KOPT-K1 (cell line): ENCODE measurements at regions not wholly inside any gene's neighbourhood (a gene's known extent, or its start where the extent isn't known, plus 50 kb on each side); places are given as distances from the start of the nearest gene placed in this dataset.

Source experiments
- H3K27ac ChIP-seq: fragments of 200-600 bp; sonication (generic); 2 replicates; pipeline ENCODE4 v1.5.1; 2016; ENCODE audit warnings: antibody characterized with exemption, mild to moderate bottlenecking, low read depth, low read length; ENCODE audit not compliant: poor library complexity, severe bottlenecking
- H3K36me3 ChIP-seq: fragments of 200-600 bp; sonication (generic); 2 replicates; pipeline ENCODE4 v1.5.1; 2017; ENCODE audit warnings: antibody characterized with exemption, mild to moderate bottlenecking, low read length, moderate library complexity; ENCODE audit not compliant: insufficient read depth
- H3K9me3 ChIP-seq: fragments of 200-600 bp; sonication (generic); 2 replicates; pipeline ENCODE4 v1.5.1; 2017; ENCODE audit warnings: antibody characterized with exemption, low read length, mild to moderate bottlenecking; ENCODE audit not compliant: insufficient read depth, poor library complexity, severe bottlenecking

DNA sequence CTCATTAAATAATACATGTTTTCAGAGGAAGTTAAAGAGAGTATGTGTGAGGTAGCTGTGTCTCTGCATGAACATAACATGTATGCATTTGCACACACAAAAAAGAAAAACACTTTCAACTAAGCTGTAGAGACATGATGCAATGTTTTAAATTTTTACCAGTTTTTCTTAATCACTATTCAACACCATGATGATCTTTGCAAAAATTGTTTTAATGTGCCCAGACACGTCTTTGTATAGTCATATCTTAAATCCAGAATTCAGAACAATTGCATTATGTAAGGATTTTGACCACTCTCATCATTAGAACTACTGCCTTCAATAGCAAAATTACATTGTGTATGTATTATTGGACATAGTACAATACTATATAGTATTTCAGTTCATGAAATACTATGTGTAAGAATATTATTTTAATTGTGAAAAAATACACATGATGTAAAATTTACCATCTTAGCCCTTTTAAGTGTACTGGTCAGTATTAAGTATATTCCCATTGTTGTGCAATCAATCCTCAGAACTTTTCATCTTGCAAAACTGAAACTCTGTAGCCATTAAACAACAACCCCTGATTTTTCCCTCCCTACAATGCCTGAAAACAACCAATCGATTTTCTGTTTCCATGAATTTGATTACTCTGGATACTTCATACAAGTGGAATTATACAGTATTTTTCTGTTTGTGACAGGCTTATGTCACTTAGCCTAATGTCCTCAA is 104.5 kb upstream of the ACVR2A start:
- no peak overlapping the region for H3K27ac ChIP-seq
- no peaks in the 10 kb centered on the region for H3K36me3 ChIP-seq
- no peaks in the 10 kb centered on the region for H3K9me3 ChIP-seq

DNA sequence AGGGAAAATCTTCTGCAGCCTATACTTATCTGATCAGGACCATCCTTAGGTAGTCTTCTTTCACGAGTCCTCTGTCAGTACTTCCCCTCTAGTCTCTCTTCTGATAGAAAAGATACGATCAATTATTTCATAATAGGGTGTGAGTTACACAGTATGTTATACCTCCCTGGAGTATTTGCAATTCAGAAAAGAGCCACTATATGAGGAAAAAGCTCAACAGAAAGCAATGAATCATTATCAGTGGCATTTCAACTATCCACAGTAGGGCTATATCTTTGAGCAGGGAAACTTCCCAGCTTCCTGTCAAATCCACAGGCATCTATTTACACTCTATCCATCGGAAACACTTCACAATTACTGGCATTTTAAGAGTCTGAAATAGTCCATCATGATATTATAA is 105.3 kb upstream of the ACVR2A start:
- no peaks in the 10 kb centered on the region for H3K36me3 ChIP-seq
- no peak overlapping the region for H3K27ac ChIP-seq
- H3K9me3 ChIP-seq = no peaks in the 10 kb centered on the region

DNA sequence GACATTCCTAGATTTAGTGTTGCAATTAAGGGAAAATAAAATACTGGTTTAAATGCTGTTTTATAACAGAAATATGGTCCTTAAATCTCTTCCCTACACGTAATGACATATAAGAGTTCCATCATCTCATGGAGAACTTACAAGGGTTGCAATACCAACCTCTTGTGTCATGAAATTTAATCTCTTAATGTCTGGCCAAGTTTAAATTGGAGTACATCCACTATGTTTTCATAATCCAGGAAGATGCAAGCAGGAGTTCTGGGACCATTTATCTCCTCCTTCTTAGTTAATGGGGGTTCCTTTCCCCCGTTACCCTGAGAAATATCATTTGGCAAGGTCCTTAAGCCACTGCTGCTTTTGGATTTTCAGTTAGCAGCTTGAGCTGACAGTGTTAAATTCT is 126.0 kb upstream of the ACVR2A start:
- no peaks in the 10 kb centered on the region for H3K9me3 ChIP-seq
- no peak overlapping the region for H3K27ac ChIP-seq
- H3K36me3 ChIP-seq = no peaks in the 10 kb centered on the region

DNA sequence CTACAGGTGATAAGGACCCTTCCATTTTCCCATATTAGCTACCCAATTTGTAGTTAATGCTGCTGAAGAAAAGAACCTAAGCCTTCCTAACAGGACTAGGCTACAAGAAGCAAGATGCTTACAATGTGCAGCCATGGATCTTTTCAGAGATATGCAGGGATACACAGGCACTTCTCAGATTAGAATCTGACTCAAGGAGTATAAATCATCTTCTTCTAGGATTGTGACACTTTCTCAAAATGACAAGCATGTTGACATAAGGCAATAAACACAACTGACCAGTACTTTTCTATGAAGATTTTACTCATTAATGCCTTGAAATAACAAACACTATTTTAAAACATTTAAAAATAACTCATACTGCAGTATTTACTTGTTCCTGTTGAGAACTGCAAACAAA is 127.9 kb upstream of the ACVR2A start:
- H3K36me3 ChIP-seq = no peaks in the 10 kb centered on the region
- no peak overlapping the region for H3K27ac ChIP-seq
- no peaks in the 10 kb centered on the region for H3K9me3 ChIP-seq

DNA sequence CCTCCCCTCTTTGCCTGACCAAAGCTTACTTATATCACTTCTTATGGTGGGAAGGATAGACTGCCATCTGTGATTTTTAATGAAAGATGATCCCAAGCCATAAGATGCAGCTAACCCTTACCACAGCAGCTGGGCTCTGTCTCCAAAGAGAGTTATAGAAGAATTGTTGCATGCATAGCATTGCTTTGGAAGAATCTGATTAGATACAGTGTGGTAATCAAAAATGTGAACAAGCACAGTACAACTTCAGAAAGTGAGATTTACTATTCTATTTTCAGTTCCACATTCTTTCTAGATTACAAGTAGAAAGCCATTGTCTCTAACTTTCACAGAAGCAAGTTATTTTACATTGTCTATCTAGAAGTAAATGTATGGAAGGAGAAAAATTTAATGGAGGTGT is 129.0 kb upstream of the ACVR2A start:
- Histone ChIP-seq H3K9me3 (no peaks in the 10 kb centered on the region), H3K36me3 (no peaks in the 10 kb centered on the region), H3K27ac (no peak overlapping the region)

DNA sequence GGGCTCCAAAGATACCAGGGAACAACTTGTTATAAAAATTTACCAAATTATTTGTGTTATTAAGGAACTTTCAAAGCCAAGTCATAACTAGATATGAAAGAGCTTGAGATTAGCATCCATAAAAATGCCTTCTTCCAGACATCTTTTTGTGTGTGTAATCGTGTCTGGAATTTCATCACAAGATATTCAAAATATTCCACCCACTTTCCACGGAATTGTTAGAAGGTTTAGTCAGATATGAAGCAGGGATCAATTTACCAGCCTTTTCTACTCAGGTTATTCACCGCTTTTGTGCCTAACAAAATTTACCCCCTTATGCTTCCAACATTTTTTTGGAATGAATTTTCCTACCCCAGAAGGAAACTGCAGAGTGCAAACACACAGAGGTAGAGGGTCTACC is 130.2 kb upstream of the ACVR2A start:
- H3K36me3 ChIP-seq = no peaks in the 10 kb centered on the region
- no peak overlapping the region for H3K27ac ChIP-seq
- no peaks in the 10 kb centered on the region for H3K9me3 ChIP-seq

DNA sequence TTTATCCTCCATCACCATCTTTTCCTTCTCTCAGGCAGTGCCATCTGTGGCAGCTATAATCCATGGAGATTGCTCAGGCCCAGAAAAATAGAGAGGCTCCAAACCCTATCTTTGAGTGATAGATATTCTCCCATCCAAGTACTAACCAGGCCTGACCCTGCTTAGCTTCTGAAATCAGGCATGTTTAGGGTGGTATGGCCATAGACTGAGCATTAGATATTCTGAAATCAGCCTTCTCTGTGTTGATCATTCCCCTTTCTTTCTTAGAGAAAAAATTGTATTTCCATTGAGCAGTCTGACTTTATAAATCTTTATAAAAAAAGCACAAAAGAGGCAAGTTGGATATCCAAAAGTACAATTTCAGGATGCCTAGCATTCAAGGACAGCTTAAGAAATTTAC is 131.5 kb upstream of the ACVR2A start:
- H3K36me3 ChIP-seq = no peaks in the 10 kb centered on the region
- no peak overlapping the region for H3K27ac ChIP-seq
- no peaks in the 10 kb centered on the region for H3K9me3 ChIP-seq

DNA sequence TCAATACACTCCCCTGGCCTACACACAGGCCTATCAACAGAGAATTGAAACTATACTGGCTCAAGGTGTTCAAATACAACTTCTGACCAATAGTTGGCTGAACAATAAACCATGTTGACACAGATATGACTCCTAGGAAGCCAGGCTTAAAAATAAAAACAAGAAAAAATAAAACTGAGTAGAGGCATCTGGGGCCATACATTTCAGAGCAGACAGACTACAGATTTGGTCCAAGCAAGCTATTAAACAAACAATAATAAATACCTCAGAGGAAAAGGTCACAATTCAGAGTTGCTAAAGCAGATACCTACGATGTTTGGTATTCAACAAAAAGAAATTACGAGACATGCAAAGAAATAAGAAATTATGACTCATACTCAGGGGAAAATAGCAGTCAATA is 132.8 kb upstream of the ACVR2A start:
- Histone ChIP-seq H3K9me3 (no peaks in the 10 kb centered on the region), H3K36me3 (no peaks in the 10 kb centered on the region), H3K27ac (no peak overlapping the region)

DNA sequence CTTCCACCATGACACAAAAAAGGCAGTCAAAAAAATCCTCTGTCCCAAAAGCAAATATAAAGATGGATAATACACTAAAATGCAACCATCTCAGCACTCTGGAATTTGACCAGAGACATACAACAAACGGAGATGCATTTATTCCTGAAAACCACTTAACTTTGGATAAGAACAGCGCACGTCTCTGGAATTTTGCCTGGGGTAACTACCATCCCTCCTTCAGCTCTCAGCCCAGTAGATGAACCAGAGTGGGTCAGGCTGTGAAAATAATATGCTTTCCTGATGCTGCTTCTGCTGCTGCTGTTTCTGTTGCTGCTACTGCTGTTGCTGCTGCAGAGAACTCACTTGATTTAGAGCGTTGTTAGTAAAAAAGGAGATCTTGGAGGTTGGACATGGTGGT is 133.8 kb upstream of the ACVR2A start:
- Histone ChIP-seq H3K27ac (no peak overlapping the region), H3K36me3 (no peaks in the 10 kb centered on the region)

DNA sequence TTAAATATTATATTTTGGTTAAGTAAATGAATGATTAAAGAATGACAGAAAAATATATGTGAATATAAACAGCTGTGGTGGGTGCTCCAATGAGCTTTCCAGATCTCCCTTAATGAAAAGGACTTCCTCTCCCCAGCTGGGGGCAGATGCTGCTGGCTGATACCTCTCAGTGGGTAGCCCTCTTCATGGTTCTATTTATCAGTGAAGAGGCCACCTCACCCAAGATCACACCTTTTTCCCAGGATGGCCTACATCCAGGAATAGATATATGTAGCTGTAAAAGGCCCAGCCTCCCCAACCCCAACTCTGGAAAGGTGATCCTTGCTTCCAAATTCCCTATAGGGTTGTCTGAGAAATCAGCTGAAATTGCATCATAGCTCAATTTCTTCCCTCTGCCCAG is 135.2 kb upstream of the ACVR2A start:
- Histone ChIP-seq H3K36me3 (no peaks in the 10 kb centered on the region), H3K27ac (no peak overlapping the region), H3K9me3 (no peaks in the 10 kb centered on the region)

More for the DNA sequence above, 133.8 kb upstream of the ACVR2A start:
- H3K9me3 ChIP-seq = no peaks in the 10 kb centered on the region

DNA sequence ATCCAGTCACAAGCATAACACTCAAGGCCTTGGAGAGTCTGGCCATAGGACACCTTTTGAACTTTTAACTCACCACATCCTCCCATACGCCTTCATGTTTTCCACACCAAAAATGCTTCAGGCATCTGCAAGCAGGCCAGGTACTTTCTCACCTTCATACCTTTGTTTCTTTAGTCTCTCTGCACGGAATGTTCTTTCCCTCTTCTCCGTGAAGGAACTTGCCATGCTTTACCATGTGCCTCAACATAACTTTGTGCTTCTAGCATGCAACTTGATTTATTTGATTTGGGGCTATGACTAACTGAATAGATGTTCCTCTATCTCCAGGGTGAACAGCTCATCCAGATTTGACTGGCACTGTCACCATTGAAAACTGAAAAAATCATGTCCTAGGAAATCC is 141.7 kb upstream of the ACVR2A start:
- Histone ChIP-seq H3K9me3 (no peaks in the 10 kb centered on the region), H3K27ac (no peak overlapping the region), H3K36me3 (no peaks in the 10 kb centered on the region)

DNA sequence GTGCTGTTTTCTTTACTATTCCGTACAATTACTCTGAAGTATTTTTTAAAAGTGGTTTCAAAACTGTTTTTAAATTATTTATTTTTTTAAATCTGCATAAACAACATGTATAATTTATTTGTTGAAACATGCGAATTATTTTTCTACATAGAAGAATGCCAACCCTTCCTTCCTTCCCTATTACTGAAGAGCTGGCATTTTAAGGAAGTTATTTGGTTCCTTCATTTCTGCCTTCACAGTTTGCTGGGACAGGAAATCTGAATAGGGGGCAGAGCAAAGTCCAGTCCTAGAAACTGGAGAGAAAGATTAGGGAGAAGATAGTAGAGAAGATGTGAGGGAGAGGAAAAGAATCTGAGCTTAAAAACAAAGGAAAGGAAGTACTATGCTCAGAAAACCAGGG is 146.7 kb upstream of the ACVR2A start:
- no peak overlapping the region for H3K27ac ChIP-seq
- H3K9me3 ChIP-seq = no peaks in the 10 kb centered on the region
- no peaks in the 10 kb centered on the region for H3K36me3 ChIP-seq

DNA sequence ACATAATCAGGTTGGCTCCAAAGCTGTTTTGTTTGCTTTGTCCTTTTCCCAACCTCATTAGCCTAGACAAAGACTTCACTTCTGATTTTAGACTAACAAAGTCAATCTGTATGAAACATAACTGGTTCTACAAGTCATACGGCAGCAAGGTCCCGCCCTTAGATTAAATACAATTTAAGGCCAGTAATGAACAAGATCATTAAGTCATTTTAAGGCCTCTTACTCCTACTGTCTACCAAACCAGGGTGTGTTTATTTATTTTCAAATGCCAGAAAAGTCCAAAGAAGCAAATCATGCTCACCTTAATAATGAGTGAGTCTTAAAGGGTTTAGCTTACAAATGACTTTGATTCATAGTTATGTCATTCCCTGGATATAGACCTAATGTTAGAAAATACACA is 148.4 kb upstream of the ACVR2A start:
- no peak overlapping the region for H3K27ac ChIP-seq
- no peaks in the 10 kb centered on the region for H3K36me3 ChIP-seq
- H3K9me3 ChIP-seq = no peaks in the 10 kb centered on the region

DNA sequence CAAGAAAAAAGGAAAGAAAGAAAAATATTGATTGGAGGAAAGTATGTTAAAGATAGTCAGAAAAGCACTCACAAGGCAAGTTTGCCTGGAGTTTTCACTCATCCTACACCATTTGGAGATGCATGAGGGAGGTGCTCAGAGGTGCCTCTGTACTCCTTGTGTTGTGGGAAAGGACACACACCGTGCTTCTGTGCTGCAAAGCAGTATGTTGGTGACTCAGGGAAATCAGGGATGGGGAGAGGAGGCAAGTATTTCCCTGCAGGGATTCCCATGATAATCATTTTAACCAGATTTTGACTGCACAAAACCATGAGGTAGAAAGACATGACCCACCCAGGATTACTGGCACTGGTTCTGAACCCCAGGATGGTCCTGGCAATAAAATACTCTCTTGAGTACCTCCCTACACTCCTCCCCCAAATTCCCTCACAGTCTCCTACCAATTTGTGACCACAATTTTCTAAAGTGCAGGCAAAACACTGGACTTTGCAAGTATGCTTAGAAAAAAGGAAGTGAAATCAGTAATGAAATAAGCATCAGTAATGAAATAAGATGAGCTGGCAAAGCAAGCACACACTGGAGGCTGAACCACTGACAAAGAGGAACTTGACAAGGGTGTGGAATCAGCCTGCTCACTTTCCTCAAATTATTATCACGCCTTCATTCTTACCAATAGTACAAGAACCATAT is 155.5 kb upstream of the ACVR2A start:
- no peaks in the 10 kb centered on the region for H3K36me3 ChIP-seq
- no peaks in the 10 kb centered on the region for H3K9me3 ChIP-seq
- no peak overlapping the region for H3K27ac ChIP-seq

DNA sequence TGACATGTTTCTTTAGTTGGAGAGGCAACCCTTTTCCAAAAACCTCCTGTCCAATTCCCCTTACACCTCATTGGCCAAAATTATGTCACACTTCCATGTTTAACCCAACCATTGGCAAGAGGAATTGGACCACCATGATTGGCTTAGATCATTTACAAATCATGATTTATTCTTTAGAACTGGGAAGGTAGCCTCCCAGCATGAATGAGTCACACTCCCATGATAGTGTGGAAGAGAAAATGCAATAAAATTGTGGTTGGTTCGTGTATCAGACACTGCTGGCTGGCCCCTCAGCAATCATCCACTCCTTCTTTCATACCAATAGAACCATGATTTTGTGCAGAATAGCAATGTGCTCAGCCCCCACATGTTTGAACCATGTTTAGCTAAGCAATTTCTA is 156.6 kb upstream of the ACVR2A start:
- H3K9me3 ChIP-seq = no peaks in the 10 kb centered on the region
- H3K36me3 ChIP-seq = no peaks in the 10 kb centered on the region
- no peak overlapping the region for H3K27ac ChIP-seq

DNA sequence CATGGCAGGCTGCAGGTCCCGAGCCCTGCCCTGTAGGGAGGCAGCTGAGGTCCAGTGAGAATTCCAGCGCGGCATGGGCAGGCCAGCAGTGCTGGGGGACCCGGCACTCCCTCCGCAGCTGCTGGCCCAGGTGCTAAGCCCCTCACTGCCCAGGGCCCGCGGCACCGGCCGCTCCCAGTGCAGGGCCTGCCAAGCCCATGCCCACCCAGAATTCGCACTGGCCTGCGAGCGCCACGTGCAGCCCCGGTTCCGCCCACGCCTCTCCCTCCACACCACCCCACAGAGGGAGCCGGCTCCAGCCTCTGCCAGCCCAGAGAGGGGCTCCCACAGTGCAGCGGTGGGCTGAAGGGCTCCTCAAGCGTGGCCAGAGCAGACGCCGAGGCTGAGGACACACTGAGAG is 158.5 kb upstream of the ACVR2A start:
- no peaks in the 10 kb centered on the region for H3K36me3 ChIP-seq
- H3K9me3 ChIP-seq = no peaks in the 10 kb centered on the region
- H3K27ac ChIP-seq = no peak overlapping the region
